SHP77 treated with DMSO at 0.1 percent for 48 hours (cell line): ENCODE measurements at regions not wholly inside any gene's neighbourhood (a gene's known extent, or its start where the extent isn't known, plus 50 kb on each side); places are given as distances from the start of the nearest gene placed in this dataset.

Source experiments
- DNase-seq: peaks from one replicate; lab custom pipeline; 2025; lab: John Stamatoyannopoulos, UW

DNA sequence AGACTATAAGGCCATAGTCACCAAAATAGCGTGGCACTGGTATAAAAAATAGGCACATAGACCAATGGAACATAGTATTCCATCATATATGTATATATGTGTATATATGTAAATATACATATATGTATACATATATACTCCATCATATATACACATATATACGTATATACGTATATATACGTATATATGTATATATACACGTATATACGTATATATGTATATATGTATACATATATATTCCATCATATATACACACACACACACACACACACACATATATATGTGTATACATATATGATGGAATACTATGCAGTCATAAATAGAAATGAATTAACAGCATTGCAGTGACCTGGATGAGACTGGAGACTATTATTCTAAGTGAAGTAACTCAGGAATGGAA is 204.6 kb downstream of the LTN1 start:
- DNase-seq = no peak

DNA sequence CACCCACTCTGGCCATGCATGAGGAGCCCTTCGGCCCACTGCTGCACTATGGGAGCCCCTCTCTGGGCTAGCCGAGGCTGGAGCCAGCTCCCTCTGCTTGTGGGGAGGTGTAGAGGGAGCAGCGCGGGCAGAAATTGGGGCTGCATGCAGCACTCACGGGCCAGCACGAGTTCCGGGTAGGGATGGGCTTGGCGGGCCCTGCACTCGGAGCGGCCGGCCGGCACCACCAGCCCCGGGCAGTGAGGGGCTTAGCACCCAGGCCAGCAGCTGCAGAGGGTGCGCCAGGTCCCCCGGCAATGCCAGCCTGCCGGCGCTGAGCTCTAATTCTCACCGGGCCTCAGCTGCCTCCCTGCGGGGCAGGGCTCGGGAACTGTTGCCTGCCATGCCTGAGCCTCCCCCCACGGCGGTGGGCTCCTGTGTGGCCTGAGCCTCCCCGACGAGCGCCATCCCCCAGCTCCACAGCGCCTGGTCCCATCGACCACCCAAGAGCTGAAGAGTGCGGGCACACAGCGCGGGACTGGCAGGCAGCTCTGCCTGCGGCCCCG is 209.0 kb downstream of the LTN1 start:
- no peak for DNase-seq

DNA sequence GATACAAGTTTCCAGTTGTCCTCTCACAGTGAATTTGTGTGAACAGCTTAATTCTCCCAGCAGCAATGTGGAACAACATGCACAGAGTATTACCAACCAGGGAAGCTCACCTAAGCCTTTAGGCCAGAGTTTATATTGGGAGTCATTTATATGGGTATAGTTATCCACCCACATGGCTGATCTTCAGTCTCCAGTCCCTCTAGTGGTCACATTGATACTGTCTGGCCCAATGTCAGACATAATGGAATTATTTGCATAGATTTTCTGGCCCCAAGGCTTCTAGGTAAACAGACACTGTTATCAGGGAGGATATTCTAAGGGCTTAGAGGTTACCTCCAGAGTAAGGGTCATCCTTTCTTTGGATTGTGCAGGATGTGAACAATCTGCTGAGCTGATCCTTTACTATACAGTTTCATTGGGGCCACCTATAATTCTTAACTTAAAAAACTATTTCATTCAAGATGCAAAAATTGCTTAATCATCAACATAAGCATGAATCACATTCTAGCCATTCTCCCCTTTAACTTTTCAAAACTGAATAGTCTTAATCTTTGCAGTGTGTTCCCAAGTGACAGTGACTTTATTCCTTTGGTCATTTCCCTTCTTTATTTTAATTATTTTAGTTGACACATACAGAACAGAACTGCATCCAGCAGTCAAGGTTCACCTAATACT is 210.9 kb downstream of the LTN1 start:
- no peak for DNase-seq

GRCh38 chr21:28779914-28780313 is 212.8 kb downstream of the LTN1 start:
- no peak for DNase-seq

DNA sequence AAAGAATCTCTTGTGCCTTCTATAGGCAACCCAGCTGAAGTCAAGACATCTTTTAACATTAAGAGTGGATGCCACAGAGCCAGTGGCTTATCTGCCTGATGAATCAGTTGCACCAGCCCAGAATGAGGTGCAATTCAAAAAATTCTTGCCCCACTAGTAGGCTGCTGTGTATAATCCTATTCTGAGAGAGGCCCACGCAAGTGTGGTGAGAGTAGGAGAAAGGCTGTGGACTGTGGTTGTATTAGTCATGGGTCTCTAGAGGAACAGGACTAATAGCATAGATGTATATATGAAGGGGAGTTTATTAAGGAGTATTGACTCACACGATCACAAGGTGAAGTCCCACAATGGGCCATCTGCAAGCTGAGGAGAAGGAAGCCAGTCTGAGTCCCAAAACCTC is 216.4 kb downstream of the LTN1 start:
- DNase-seq = no peak

GRCh38 chr21:28775071-28775470 is 217.6 kb downstream of the LTN1 start:
- no peak for DNase-seq

- no peak for DNase-seq
Observed at GRCh38 chr21:28773036-28773435, 219.6 kb downstream of the LTN1 start.

GRCh38 chr21:28771790-28772501 is 220.7 kb downstream of the LTN1 start:
- no peak for DNase-seq

DNA sequence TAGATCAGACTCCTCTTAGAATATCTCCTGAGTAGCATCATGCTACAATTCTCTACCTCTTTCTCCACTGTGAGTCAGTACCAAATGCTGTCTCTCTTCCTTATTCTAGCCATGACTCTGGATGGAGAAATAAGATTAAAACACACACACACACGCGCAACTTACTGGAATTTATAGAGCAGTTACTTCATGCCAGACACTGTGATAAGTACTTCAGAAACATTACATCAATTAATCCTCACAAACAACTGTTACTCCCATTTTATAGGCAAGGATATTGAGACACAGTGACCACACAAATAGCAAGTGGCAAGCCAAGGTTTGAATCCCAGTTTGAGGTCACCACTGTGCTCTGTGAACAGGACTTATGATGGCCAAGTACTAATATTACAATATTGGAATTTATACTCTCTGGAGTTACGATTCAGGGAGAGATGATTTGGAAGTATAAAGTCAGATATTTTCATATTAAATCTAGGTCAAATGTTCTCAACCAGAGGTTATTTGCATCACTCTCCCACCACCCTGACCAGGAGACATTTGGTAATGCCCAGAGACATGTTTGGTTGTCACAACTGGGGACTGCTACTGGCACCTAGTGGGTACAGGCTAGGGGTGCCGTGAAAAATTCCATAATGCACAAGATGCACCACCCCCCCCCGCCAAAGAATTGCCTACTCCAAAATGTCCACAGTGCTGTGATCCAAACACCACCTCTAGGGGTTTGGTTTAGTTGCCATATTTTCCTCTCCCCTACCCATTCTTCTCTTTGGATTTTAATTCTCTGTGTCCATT is 221.6 kb downstream of the LTN1 start:
- DNase-seq = no peak

GRCh38 chr21:28769683-28770082 is 223.0 kb downstream of the LTN1 start:
- no peak for DNase-seq

GRCh38 chr21:28768753-28769152 is 223.9 kb downstream of the LTN1 start:
- DNase-seq = no peak

GRCh38 chr21:28767523-28767922 is 225.2 kb downstream of the LTN1 start:
- no peak for DNase-seq

DNA sequence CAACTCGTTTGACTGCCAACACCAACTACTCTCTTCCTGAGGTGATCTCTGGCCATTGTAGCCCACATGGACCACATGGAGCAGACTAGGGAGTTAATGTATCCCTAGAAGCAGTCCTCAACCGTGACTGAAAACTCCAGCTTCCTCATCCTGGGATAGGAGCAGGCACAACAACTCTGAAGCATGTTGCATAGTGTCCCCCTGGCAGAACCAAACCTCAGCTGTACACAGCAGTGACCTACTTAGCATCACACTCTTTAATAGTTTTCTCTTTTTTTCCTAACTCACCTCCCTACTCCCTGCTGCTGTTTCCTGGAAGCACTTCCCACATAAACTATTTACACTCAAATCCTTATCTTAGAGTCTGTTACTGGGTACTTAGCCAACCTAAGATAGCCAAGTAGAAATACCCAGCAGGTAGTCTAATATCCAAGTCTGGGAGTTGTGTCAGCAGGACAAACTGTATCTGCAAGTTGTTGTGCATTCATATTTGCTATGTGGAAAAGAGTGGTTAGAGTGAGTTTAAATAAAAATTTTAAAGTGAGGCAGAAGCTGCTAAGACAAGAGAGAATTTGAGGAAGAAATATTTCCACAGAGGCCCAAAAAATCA is 228.8 kb downstream of the LTN1 start:
- no peak for DNase-seq

DNA sequence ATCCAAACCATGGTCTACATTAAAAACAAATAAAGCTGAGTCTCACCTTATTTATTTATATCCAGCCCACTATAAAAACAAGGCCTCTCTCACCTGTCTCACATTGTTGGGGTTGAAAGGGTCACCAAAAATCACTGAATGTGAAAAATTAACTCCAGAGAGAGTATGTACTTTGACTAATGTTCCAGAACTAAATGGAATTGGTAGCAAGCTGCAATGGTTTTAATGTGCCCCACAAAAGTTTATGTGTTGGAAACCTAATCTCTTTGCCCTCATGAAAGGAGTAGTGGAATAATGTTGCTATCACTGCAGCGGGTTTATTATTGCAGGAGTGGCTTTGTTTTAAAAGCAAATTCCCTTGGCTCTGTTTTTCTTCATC is 230.3 kb downstream of the LTN1 start:
- no peak for DNase-seq

GRCh38 chr21:28761674-28762356 is 230.9 kb downstream of the LTN1 start:
- DNase-seq = no peak

DNA sequence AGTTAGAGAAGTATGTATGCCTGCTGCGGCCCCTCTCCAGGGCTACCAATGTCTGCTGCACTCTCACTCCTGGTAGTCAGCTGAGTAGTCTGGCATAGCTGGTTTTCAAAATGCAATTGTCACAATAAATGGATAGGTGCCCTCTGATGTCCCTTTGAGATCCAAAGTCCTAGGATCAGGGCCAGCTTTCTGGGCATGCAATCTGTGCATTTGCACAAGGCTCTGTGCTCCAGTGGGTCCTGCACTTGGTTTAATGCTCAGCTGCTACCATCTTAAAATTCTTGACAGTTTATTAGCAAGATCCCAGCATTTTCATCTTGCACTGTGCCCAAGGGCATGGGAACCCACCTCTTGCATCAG is 233.8 kb downstream of the LTN1 start:
- DNase-seq = no peak

- no peak for DNase-seq
Observed at GRCh38 chr21:28758042-28758882, 234.4 kb downstream of the LTN1 start.

GRCh38 chr21:28754862-28755261 is 237.8 kb downstream of the LTN1 start:
- DNase-seq = no peak

DNA sequence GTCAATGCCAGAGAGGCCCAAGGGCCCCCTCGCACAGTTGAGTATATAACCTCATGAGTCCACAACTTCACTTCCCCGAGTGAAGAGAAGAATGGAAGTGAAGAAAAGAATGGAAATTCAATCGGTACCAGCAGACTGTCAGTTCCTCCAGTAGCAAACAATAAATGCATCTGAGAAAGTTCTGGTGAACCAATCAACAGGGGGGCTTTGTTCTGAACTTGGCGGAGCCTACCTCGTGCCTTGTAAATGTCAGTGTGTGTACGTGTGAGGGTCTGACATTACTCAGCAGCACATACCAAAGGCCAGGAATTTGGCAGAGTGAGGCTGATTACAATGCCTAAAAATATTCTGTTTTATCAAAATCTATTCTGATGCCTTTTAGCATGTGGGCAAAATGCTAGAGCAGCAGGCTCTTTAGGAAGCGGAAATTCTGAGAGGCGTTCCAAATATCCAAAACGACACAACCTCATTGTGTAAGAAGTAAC is 238.5 kb downstream of the LTN1 start:
- no peak for DNase-seq

- DNase-seq = no peak
Observed at GRCh38 chr21:28752131-28752530, 240.5 kb downstream of the LTN1 start.

GRCh38 chr21:28751176-28751575 is 241.5 kb downstream of the LTN1 start:
- no peak for DNase-seq
